Memory B cell (primary cell): ENCODE measurements at regions not wholly inside any gene's neighbourhood (a gene's known extent, or its start where the extent isn't known, plus 50 kb on each side); places are given as distances from the start of the nearest gene placed in this dataset.

ENCODE experiments used
- ATAC-seq: fragments of 150-1000 bp; cut with Tn5 transposase; 2 replicates; pipeline ENCODE4 v1.10.0; 2021; ENCODE audit warnings: low read depth, mild to moderate bottlenecking, moderate library complexity
- DNase-seq, 2 donors: peaks; one replicate each; pipeline ENCODE4 v3.0.0; 2022; ENCODE audit warnings: low spot score in 2 of 2
- H3K27ac Mint-ChIP-seq: one replicate; pipeline ENCODE4 v1.8.0; 2022; ENCODE audit warnings: mild to moderate bottlenecking, moderate library complexity, mixed read lengths
- H3K27me3 Mint-ChIP-seq: one replicate; pipeline ENCODE4 v1.8.0; 2022; ENCODE audit warnings: mixed read lengths
- H3K36me3 Mint-ChIP-seq: one replicate; pipeline ENCODE4 v1.8.0; 2022; ENCODE audit warnings: mild to moderate bottlenecking, mixed read lengths
- H3K4me1 Mint-ChIP-seq: one replicate; pipeline ENCODE4 v1.8.0; 2022; ENCODE audit warnings: mixed read lengths
- H3K4me3 Mint-ChIP-seq: one replicate; pipeline ENCODE4 v1.8.0; 2022; ENCODE audit warnings: mild to moderate bottlenecking, moderate library complexity, mixed read lengths
- H3K9me3 Mint-ChIP-seq: one replicate; pipeline ENCODE4 v1.8.0; 2022; ENCODE audit warnings: mixed read lengths

DNA sequence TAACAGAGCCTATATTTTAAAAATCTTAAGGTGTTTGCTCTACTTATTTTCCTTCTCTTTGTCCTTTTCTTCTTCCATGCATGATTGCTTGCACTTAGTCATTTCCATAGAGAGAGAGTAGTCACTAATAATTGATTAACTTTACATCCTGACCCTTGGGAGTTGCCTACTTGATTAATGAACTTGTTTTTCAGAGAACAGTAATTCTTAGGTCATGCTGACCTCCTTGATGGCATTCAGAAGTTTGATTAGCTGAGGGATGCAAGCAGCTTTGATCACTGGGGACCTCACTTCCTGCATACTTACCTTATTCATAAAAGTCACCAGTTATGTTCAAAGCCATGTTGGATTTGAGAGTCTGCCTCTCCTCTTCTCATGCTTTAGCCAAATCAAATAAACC lies 715.6 kb upstream of the ID4 start:
- ATAC-seq (no peak), DNase-seq (no peak)
- H3K9me3 Mint-ChIP-seq = peaks cover 10% of the 10 kb centered on the region
- H3K4me3 Mint-ChIP-seq = no peak overlapping the region
- H3K27ac Mint-ChIP-seq = no peak overlapping the region
- no peaks in the 10 kb centered on the region for H3K27me3 Mint-ChIP-seq
- no peaks in the 10 kb centered on the region for H3K36me3 Mint-ChIP-seq
- H3K4me1 Mint-ChIP-seq = no peaks in the 10 kb centered on the region

DNA sequence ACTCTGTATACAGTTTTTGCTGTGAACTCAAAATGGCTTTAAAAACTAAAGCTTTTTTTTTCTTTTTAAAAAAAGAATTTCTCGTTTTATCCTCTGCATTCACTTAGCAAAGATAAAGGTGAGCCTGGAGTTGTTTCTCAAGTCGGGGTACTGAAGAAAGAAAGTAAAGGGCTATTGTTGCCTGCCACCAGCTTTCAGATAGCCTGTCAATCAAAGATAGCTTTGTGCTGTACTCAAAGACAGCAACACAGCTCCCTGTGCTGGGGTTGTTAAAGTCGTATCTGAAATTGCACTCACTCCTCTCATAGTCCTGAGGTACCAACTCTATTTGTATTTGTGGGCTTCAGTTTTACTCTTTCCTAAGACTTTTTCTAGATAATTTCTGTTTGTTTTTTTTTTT lies 710.1 kb upstream of the ID4 start:
- peaks cover 7% of the 10 kb centered on the region for H3K9me3 Mint-ChIP-seq
- H3K36me3 Mint-ChIP-seq = no peaks in the 10 kb centered on the region
- ATAC-seq = no peak

DNA sequence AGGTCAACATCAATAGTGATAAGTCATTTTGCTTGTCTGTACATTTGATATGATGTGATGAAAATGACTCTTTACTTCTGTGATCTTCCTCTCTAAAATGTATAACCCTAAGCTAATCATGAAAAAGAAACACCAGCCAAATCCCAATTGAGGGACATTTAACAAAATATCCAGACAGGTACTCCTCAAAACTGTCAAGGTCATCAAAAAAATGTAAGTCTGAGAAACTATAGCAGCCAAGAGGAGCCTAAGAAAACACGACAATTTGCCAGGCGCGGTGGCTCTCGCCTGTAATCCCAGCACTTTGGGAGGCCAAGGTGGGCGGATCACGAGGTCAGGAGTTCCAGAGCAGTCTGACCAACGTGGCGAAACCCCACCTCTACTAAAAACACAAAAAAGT lies 708.5 kb upstream of the ID4 start:
- no peaks in the 10 kb centered on the region for H3K36me3 Mint-ChIP-seq
- H3K9me3 Mint-ChIP-seq = peaks cover 5% of the 10 kb centered on the region
- DNase-seq (no peak), ATAC-seq (no peak)
- H3K27me3 Mint-ChIP-seq = no peaks in the 10 kb centered on the region
- H3K4me1 Mint-ChIP-seq = no peaks in the 10 kb centered on the region
- H3K4me3 Mint-ChIP-seq = no peak overlapping the region
- H3K27ac Mint-ChIP-seq = no peak overlapping the region

More for the DNA sequence above, 710.1 kb upstream of the ID4 start:
- DNase-seq = no peak
- no peaks in the 10 kb centered on the region for H3K27me3 Mint-ChIP-seq
- no peak overlapping the region for H3K27ac Mint-ChIP-seq
- no peak overlapping the region for H3K4me3 Mint-ChIP-seq
- no peaks in the 10 kb centered on the region for H3K4me1 Mint-ChIP-seq

DNA sequence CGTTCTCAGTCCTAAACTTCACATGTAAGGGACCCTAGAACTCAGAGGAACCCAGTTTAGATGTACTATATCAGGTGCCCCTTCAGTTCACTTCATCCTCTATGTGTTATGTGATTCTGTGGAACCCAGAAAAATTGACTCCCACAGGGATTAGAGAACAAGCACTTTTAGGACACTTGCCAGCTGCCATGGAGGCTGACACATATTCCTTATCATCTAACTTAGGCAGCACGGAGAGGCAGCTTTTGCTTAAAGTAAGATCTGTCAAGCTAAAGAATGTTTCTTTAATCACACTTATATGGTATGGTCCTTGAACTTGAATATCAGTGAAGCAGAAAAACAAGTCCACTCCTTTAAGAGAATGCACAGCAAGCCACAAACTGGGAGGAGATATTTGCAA lies 701.5 kb upstream of the ID4 start:
- H3K27ac Mint-ChIP-seq = no peak overlapping the region
- H3K9me3 Mint-ChIP-seq = peaks cover 6% of the 10 kb centered on the region
- no peaks in the 10 kb centered on the region for H3K36me3 Mint-ChIP-seq
- no peaks in the 10 kb centered on the region for H3K27me3 Mint-ChIP-seq
- ATAC-seq (no peak), DNase-seq (no peak)
- H3K4me3 Mint-ChIP-seq = no peak overlapping the region
- H3K4me1 Mint-ChIP-seq = no peaks in the 10 kb centered on the region

DNA sequence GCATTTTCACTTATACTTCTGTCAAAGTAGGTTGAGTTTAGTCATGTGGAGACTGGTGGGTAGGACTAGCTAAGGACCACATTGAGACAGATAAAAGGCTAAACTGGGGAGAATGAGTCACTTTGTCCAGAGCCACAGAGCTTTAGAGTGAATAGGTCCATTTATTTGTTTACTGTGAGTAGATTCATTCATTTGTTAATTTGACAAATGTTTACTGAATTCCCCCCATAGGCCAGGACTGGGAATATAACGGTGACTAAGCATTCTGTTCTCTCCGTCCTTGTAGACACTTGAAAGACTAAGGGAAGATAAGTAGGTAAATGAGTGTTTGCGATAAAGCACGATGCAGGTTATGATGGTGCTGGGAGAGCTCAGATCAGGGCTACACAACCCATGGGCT lies 699.7 kb upstream of the ID4 start:
- H3K36me3 Mint-ChIP-seq = no peaks in the 10 kb centered on the region
- peaks cover 6% of the 10 kb centered on the region for H3K9me3 Mint-ChIP-seq
- H3K27me3 Mint-ChIP-seq = no peaks in the 10 kb centered on the region
- H3K4me3 Mint-ChIP-seq = no peak overlapping the region
- no peak overlapping the region for H3K27ac Mint-ChIP-seq
- ATAC-seq = no peak
- no peak for DNase-seq
- H3K4me1 Mint-ChIP-seq = no peaks in the 10 kb centered on the region

DNA sequence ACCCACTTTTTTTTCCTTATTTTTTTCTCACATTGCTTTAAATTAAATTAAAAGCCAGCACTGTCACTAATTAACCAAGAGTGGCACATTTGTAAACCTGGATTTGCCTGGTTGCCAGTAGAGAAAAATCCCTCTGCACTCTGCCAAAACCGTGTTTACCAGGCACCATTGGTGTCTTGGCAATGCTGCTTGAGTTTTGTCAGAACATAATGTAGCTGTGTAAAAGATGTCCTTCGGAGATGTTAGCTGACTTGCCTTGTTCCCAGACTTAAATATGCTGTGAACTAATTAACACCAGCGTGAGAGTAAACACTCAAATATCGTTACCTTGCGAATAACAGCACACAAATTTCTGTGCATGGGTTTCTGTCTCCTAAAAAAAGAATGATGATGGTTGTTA lies 694.9 kb upstream of the ID4 start:
- ATAC-seq (no peak), DNase-seq (no peak)
- no peak overlapping the region for H3K27ac Mint-ChIP-seq
- H3K36me3 Mint-ChIP-seq = no peaks in the 10 kb centered on the region
- H3K27me3 Mint-ChIP-seq = no peaks in the 10 kb centered on the region
- no peaks in the 10 kb centered on the region for H3K4me1 Mint-ChIP-seq
- peaks cover 9% of the 10 kb centered on the region for H3K9me3 Mint-ChIP-seq
- no peak overlapping the region for H3K4me3 Mint-ChIP-seq

DNA sequence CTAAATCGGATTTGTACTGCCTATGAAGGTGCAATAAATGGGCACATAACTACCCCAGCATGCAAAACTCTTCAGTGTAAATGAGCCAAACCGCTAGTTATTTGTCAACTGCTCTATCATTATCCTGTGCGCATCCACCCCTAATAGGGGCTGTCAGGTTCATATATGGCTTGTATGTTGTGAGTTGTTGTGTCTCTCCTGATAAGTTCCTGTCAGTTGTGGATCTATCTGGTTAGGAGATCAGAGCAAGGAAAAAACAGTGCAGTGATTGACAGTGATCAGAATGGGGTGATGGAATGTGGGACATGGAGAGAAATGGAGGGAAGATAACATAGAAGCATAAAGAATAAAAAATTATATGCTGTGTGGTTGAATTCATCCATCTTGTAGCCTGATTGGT lies 686.9 kb upstream of the ID4 start:
- Mint-ChIP-seq H3K27ac (no peak overlapping the region), H3K36me3 (no peaks in the 10 kb centered on the region), H3K4me3 (no peak overlapping the region), H3K27me3 (no peaks in the 10 kb centered on the region), H3K9me3 (peaks cover 9% of the 10 kb centered on the region), H3K4me1 (no peaks in the 10 kb centered on the region)
- DNase-seq = no peak
- ATAC-seq = no peak

DNA sequence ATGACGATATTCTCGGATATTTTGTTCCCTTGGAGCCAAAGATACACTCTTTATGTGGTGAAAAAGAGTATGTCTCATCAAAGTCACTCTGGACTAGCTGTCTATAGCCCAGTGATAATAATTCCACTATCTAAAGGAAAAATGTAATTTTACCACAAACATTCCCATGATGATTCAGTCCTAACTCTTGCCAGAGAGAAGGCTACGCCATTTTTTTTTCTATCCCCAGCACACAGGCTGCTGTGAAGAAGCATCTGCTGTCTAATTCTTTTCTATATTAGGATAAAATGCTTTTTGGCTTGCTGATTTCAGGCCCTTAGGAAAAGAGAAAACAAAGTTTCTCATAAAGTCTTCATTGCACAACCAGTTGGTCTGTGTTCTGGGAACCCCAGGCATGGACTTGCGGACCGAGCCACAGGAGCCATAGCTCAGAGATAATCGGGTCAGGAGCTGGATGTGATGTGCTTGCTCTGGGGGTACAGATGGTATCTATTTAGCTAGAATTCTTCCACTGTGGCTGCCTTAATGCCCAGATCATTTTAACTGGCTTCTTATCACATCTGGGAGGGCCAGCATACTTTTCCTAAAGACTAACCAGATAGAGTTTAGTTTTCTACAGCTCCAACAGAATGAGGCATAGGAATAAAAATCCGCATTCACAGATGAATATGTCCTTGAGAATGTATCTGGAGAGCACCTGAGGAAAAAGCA lies 683.7 kb upstream of the ID4 start:
- Mint-ChIP-seq H3K4me3 (no peak overlapping the region), H3K27ac (no peak overlapping the region), H3K36me3 (no peaks in the 10 kb centered on the region), H3K9me3 (peaks cover 7% of the 10 kb centered on the region), H3K4me1 (no peaks in the 10 kb centered on the region), H3K27me3 (no peaks in the 10 kb centered on the region)
- DNase-seq = no peak
- ATAC-seq = no peak

DNA sequence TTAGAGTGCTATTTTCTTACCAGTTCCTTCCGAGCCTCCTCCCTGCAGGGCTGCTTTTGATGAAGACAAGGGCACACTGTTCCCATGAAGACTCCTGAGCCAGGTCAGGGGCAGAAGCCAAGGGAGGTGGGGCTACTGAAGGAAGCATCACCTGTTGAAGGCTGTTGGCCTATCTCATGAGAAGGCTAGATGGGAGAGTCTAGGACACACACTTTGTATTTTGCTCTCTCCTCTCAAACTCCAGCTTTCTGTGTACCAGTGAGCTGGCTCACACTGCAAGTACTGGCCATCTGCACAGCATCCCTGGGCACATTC lies 683.2 kb upstream of the ID4 start:
- ATAC-seq (no peak), DNase-seq (no peak)
- no peaks in the 10 kb centered on the region for H3K36me3 Mint-ChIP-seq
- H3K9me3 Mint-ChIP-seq = peaks cover 6% of the 10 kb centered on the region
- no peak overlapping the region for H3K4me3 Mint-ChIP-seq
- H3K4me1 Mint-ChIP-seq = no peaks in the 10 kb centered on the region
- no peaks in the 10 kb centered on the region for H3K27me3 Mint-ChIP-seq
- no peak overlapping the region for H3K27ac Mint-ChIP-seq

DNA sequence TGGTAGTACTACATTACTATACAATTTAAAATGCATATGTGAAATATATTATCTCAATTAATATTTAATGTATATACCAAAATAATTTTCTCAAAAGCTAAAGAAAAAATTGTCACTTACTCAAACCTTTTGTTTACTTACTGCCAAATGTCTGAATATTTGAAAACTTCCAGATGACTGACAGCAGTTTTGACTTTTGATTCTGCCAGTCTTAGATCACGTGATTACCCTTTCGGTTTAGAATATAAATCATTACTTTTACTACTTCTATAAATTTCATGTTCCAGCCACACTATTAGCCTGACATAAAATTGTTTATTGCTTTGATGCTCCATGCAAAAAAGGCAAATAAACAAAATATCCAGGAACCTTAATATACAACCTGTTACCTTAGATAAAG lies 680.7 kb upstream of the ID4 start:
- Mint-ChIP-seq H3K4me3 (no peak overlapping the region), H3K9me3 (peaks cover 6% of the 10 kb centered on the region), H3K27ac (no peak overlapping the region), H3K36me3 (no peaks in the 10 kb centered on the region), H3K4me1 (no peaks in the 10 kb centered on the region), H3K27me3 (no peaks in the 10 kb centered on the region)
- DNase-seq (no peak), ATAC-seq (no peak)

DNA sequence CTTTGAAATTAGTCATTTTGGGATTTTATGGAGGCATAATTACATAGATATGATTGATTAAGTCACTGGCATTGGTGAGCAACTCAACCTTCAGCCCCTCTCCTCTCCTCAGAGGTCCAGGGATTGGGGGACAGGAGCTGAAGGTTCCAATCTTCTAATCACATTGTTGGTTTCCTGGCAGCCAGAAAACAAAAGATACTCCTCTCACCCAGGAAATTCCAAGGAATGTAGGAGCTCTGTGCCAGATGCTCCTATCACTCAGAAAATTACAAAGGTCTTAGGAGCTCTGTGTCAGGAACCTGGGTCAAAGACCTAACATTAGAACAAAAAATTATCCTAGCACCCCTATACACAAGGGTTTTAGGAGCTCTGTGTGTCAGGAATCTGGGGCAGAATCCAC lies 679.7 kb upstream of the ID4 start:
- peaks cover 1% of the 10 kb centered on the region for H3K9me3 Mint-ChIP-seq

DNA sequence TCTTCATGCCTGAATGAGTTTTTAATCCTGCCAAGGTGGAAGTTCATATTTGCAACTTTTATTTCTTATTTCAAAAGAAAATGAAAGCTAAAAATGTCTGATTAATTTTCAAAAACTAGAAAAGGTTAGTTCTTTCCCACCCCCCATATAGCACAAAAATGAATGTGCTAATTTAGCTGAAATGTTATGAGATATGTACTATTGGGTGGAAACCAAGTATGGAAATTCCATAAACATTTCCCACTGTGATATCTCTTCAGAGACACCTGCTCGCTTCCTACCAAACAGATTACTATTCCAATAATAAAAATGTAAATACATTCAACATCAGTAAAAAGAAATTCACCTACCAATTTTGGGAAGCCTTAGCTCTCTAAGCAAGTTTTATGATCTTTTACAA lies 678.6 kb upstream of the ID4 start:
- no peak for DNase-seq
- no peaks in the 10 kb centered on the region for H3K4me1 Mint-ChIP-seq
- H3K4me3 Mint-ChIP-seq = no peak overlapping the region
- no peak for ATAC-seq
- no peaks in the 10 kb centered on the region for H3K36me3 Mint-ChIP-seq
- peaks cover 3% of the 10 kb centered on the region for H3K9me3 Mint-ChIP-seq
- no peak overlapping the region for H3K27ac Mint-ChIP-seq
- no peaks in the 10 kb centered on the region for H3K27me3 Mint-ChIP-seq

More for the DNA sequence above, 679.7 kb upstream of the ID4 start:
- Mint-ChIP-seq H3K27ac (no peak overlapping the region), H3K4me1 (no peaks in the 10 kb centered on the region), H3K4me3 (no peak overlapping the region), H3K36me3 (no peaks in the 10 kb centered on the region), H3K27me3 (no peaks in the 10 kb centered on the region)
- DNase-seq = no peak
- ATAC-seq = no peak

DNA sequence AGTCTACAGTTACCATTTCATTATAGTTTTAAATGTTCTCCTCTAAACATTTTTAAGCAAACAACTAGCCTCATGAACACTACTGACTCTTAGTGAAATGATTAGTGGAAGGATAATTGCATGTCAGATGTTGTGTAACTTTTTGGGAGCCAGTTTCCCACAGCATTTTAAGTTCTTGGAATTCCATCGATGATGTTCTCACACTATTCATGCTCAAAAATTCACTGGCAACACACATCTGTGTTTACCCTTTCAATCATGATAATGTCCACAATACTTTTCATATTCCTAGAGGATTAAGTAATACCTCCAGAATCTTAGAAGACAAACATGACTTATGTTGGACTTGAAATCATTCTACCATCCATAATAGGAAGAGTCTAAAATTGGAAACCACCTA lies 678.1 kb upstream of the ID4 start:
- no peak for DNase-seq
- Mint-ChIP-seq H3K9me3 (peaks cover 3% of the 10 kb centered on the region), H3K27ac (no peak overlapping the region), H3K36me3 (no peaks in the 10 kb centered on the region), H3K4me1 (no peaks in the 10 kb centered on the region), H3K27me3 (no peaks in the 10 kb centered on the region), H3K4me3 (no peak overlapping the region)
- ATAC-seq = no peak

DNA sequence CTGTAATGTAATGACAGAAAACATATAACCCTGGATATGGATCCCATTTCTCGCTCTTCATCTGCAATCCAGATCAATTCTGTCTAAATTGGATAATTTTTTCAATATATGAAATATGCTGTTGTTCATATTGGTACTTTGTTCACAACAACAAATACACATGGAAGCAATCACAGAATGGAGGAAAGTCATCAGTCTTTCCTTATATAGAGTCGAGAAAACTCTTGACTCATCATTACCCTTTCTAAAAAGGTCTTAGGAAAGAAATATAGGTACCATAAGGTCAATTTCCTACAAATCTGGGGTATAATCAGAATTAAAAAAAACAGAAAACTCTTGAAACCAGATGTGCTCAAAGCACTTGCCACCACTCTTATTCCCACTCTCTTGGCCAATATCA lies 677.6 kb upstream of the ID4 start:
- H3K36me3 Mint-ChIP-seq = no peaks in the 10 kb centered on the region
- DNase-seq = no peak
- H3K27me3 Mint-ChIP-seq = no peaks in the 10 kb centered on the region
- H3K4me3 Mint-ChIP-seq = no peak overlapping the region
- no peaks in the 10 kb centered on the region for H3K4me1 Mint-ChIP-seq
- ATAC-seq = no peak
- H3K9me3 Mint-ChIP-seq = peaks cover 3% of the 10 kb centered on the region
- H3K27ac Mint-ChIP-seq = no peak overlapping the region

DNA sequence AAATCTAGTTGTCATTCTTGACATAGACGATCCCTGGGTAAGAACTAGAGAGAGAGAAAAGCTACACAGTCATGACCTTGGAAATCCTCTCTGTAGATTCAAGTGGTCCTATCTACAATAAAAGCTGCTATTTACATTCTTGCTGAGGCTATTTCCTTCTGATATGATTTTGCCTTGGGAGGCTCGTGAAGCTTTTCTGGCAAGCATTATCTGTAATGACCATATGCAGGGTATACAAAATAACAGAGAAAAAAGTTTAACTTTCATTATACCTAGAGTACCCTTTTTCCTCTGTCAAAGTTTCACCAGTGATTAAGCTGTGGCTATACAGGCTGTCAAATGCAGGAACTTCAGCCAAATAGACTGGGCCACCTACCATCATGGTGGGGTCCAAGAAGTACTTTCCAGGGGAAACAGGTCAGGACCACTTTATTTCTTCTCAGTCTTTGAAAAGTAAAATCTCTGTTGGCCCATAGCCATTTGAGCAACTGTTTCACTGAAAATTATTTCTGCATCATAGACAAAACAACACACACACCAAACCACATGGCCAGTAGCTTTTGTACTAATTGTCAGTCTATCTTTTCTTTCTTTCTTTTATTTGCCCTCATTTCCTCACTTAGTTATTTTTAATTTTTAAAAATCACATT lies 677.0 kb upstream of the ID4 start:
- Mint-ChIP-seq H3K4me1 (no peaks in the 10 kb centered on the region), H3K27ac (no peak overlapping the region), H3K36me3 (no peaks in the 10 kb centered on the region), H3K9me3 (peaks cover 7% of the 10 kb centered on the region), H3K4me3 (no peak overlapping the region), H3K27me3 (no peaks in the 10 kb centered on the region)
- no peak for DNase-seq
- no peak for ATAC-seq
